Spleen (tissue), 11 donors: ENCODE measurements at regions not wholly inside any gene's neighbourhood (a gene's known extent, or its start where the extent isn't known, plus 50 kb on each side); places are given as distances from the start of the nearest gene placed in this dataset.

Source experiments
- DNase-seq: peaks from one replicate; pipeline ENCODE4 v3.0.0-alpha.2; 2020
- H3K27ac ChIP-seq, 8 donors: fragments of 200-600 bp; sonication (generic) in 7 of 8; 1 replicate in 4 of 8; 2 replicates in 4 of 8; pipeline versions ENCODE4 v1.5.0 to v1.8.0; 2016 to 2021; ENCODE audit warnings: inconsistent platforms in 4 of 8, mild to moderate bottlenecking in 4 of 8, moderate library complexity in 1 of 8
- H3K27me3 ChIP-seq, 7 donors: fragments of 200-600 bp; sonication (generic) in 6 of 7; replicated peaks in 1 of 7; 1 replicate in 4 of 7; 2 replicates in 3 of 7; pipeline versions ENCODE4 v1.5.0 to v1.8.0; 2016 to 2021; ENCODE audit warnings: inconsistent platforms in 3 of 7, mild to moderate bottlenecking in 1 of 7
- H3K36me3 ChIP-seq, 6 donors: fragments of 200-600 bp; sonication (generic) in 5 of 6; 1 replicate in 4 of 6; 2 replicates in 2 of 6; pipeline versions ENCODE4 v1.5.0 to v1.8.0; 2016 to 2021; ENCODE audit warnings: inconsistent platforms in 2 of 6
- H3K4me1 ChIP-seq, 6 donors: fragments of 200-600 bp; sonication (generic) in 5 of 6; 1 replicate in 3 of 6; 2 replicates in 3 of 6; pipeline versions ENCODE4 v1.5.0 to v1.8.0; 2016 to 2021; ENCODE audit warnings: inconsistent platforms in 3 of 6
- H3K4me3 ChIP-seq, 8 donors: fragments of 200-600 bp; sonication (generic) in 7 of 8; 1 replicate in 4 of 8; 2 replicates in 4 of 8; pipeline versions ENCODE4 v1.5.0 to v1.8.0; 2016 to 2021; ENCODE audit warnings: inconsistent platforms in 4 of 8, mild to moderate bottlenecking in 4 of 8, moderate library complexity in 2 of 8
- H3K9me3 ChIP-seq, 8 donors: fragments of 200-600 bp; sonication (generic) in 7 of 8; 1 replicate in 4 of 8; 2 replicates in 4 of 8; pipeline versions ENCODE4 v1.5.0 to v1.8.0; 2016 to 2021; ENCODE audit warnings: inconsistent platforms in 4 of 8
- CTCF ChIP-seq, 11 experiments: fragments of 200-600 bp in 7 of 11; fragments of 450-650 bp in 4 of 11; sonication (generic) in 4 of 11; IDR thresholded peaks in 8 of 11; conservative IDR thresholded peaks in 3 of 11; 1 replicate in 7 of 11; 2 replicates in 4 of 11; pipeline versions ENCODE4 v1.4.0 to v1.8.0; 2016 to 2021; ENCODE audit warnings: antibody characterized with exemption in 11 of 11, inconsistent platforms in 4 of 11, mild to moderate bottlenecking in 1 of 11
- POLR2A ChIP-seq, 3 donors: fragments of 450-650 bp; IDR thresholded peaks; one replicate each; pipeline ENCODE4 v1.5.1; 2017; ENCODE audit warnings: antibody characterized with exemption in 3 of 3, mild to moderate bottlenecking in 1 of 3
- POLR2AphosphoS5 ChIP-seq, 3 donors: sonication (generic); formaldehyde crosslinking; IDR thresholded peaks; one replicate each; pipeline ENCODE4 v1.5.1; 2017; ENCODE audit warnings: antibody characterized with exemption in 3 of 3
- WGBS, 5 donors: extraction: QIAGEN DNeasy Blood & Tissue Kit in 3 of 5; methylation state at CpG; one replicate each; pipeline versions ENCODE4 v1.1.5 to v1.1.7; 2013 to 2018; 5-methylcytosine and 5-hydroxymethylcytosine counted together
- intact Hi-C: fragments of 100-400 bp; cut with DNase I; formaldehyde crosslinking; loops from one replicate; pipeline ENCODE4 v1.15.0; 2023; ENCODE audit warnings: low total_unique reads
- donor health status: healthy with polysubstance abuse.
- donor health status: DM: no; HTN: no; CAD: no; lungs with moderate emphysema.
- donor health status: DM: no; HTN: no; CAD: no.
- donor health status: Bipolar disorder and iron deficiency.
- donor health status: healthy.
- donor health status: DM: no; HTN: no; CAD: no.
- donor health status: DM: yes; HTN: yes; CAD: no.

GRCh38 chr18:44231936-44232335, 448.8 kb upstream of the SETBP1 start:
- Histone ChIP-seq H3K4me1 (no peaks in the 10 kb centered on the region), H3K27ac (no peak overlapping the region), H3K4me3 (no peak overlapping the region), H3K36me3 (no peaks in the 10 kb centered on the region), H3K9me3 (no peaks in the 10 kb centered on the region), H3K27me3 (no peaks in the 10 kb centered on the region)
- DNase-seq: no peak
- WGBS, 5 donors: 73 to 79% (median 74%) methylated on average over 4 of the region's 4 CpGs
- no peak for TF ChIP-seq POLR2A (IDR thresholded peaks at IDR 0.05)
- intact Hi-C loops: no loop called here

GRCh38 chr18:44232500-44232899, 448.2 kb upstream of the SETBP1 start:
- no peak for TF ChIP-seq CTCF (IDR thresholded peaks at IDR 0.05 in 8 of 11, conservative IDR thresholded peaks at IDR 0.05 in 3 of 11)
- no peak for TF ChIP-seq POLR2AphosphoS5 (IDR thresholded peaks at IDR 0.05)
- no peak for TF ChIP-seq POLR2A (IDR thresholded peaks at IDR 0.05)
- Histone ChIP-seq H3K36me3 (no peaks in the 10 kb centered on the region), H3K4me3 (no peak overlapping the region), H3K27ac (no peak overlapping the region), H3K9me3 (no peaks in the 10 kb centered on the region), H3K27me3 (no peaks in the 10 kb centered on the region), H3K4me1 (no peaks in the 10 kb centered on the region)
- intact Hi-C loops: no loop called here
- no peak for DNase-seq
- 67 to 92% (median 82%) methylated on average over 1 of the region's 1 CpG for WGBS, 5 donors

- no peaks in the 10 kb centered on the region for H3K9me3 ChIP-seq
- intact Hi-C loops: no loop called here
- H3K4me1 ChIP-seq: no peaks in the 10 kb centered on the region
- 62 to 80% (median 63%) methylated on average over 2 of the region's 2 CpGs for WGBS, 5 donors
- no peak overlapping the region for H3K4me3 ChIP-seq
- no peak overlapping the region for H3K27ac ChIP-seq
- TF ChIP-seq POLR2A (IDR thresholded peaks at IDR 0.05): no peak
- no peak for TF ChIP-seq CTCF (IDR thresholded peaks at IDR 0.05 in 8 of 11, conservative IDR thresholded peaks at IDR 0.05 in 3 of 11)
- TF ChIP-seq POLR2AphosphoS5 (IDR thresholded peaks at IDR 0.05): no peak
- H3K27me3 ChIP-seq: no peaks in the 10 kb centered on the region
- H3K36me3 ChIP-seq: no peaks in the 10 kb centered on the region
- no peak for DNase-seq
Observed at GRCh38 chr18:44238454-44238853, 442.2 kb upstream of the SETBP1 start.

- Histone ChIP-seq H3K4me1 (no peaks in the 10 kb centered on the region), H3K36me3 (no peaks in the 10 kb centered on the region), H3K4me3 (no peak overlapping the region), H3K9me3 (no peaks in the 10 kb centered on the region), H3K27ac (no peak overlapping the region), H3K27me3 (no peaks in the 10 kb centered on the region)
- TF ChIP-seq POLR2A (IDR thresholded peaks at IDR 0.05) (no peak), CTCF (IDR thresholded peaks at IDR 0.05 in 8 of 11, conservative IDR thresholded peaks at IDR 0.05 in 3 of 11) (no peak), POLR2AphosphoS5 (IDR thresholded peaks at IDR 0.05) (no peak)
- WGBS, 5 donors: 68 to 88% (median 82%) methylated on average over 1 of the region's 1 CpG
- intact Hi-C loops: no loop called here
- DNase-seq: no peak
Observed at GRCh38 chr18:44238911-44239310, 441.8 kb upstream of the SETBP1 start.

GRCh38 chr18:44241020-44241419, 439.7 kb upstream of the SETBP1 start:
- DNase-seq: no peak
- H3K27ac ChIP-seq: no peak overlapping the region
- no peaks in the 10 kb centered on the region for H3K27me3 ChIP-seq
- intact Hi-C loops: no loop called here
- H3K4me1 ChIP-seq: no peaks in the 10 kb centered on the region
- 82 to 92% (median 89%) methylated on average over 5 of the region's 5 CpGs for WGBS, 5 donors
- TF ChIP-seq POLR2A (IDR thresholded peaks at IDR 0.05): no peak
- no peak for TF ChIP-seq CTCF (IDR thresholded peaks at IDR 0.05 in 8 of 11, conservative IDR thresholded peaks at IDR 0.05 in 3 of 11)
- H3K4me3 ChIP-seq: no peak overlapping the region
- no peaks in the 10 kb centered on the region for H3K9me3 ChIP-seq
- no peaks in the 10 kb centered on the region for H3K36me3 ChIP-seq
